H9 (cell line): ENCODE measurements at regions not wholly inside any gene's neighbourhood (a gene's known extent, or its start where the extent isn't known, plus 50 kb on each side); places are given as distances from the start of the nearest gene placed in this dataset.

Experiments used
- DNase-seq: peaks from one replicate; pipeline ENCODE4 v3.0.0-alpha.2; 2017
- H2AFZ ChIP-seq: one replicate; pipeline ENCODE4 v1.6.1; 2013; ENCODE audit warnings: mild to moderate bottlenecking, low read length, control low read depth, moderate library complexity
- H2AK5ac ChIP-seq: 2 replicates; pipeline ENCODE4 v1.6.1; 2013; ENCODE audit warnings: low read length, control low read depth, mixed read lengths; ENCODE audit not compliant: insufficient read length
- H2BK120ac ChIP-seq: one replicate; pipeline ENCODE4 v1.6.1; 2013; ENCODE audit warnings: low read depth, mild to moderate bottlenecking, low read length, control low read depth, inconsistent platforms; ENCODE audit not compliant: poor library complexity, severe bottlenecking
- H2BK12ac ChIP-seq: 2 replicates; pipeline ENCODE4 v1.6.1; 2013; ENCODE audit warnings: low read length, control low read depth, mixed read lengths, low read depth; ENCODE audit not compliant: insufficient read length
- H2BK15ac ChIP-seq: 2 replicates; pipeline ENCODE4 v1.6.1; 2013; ENCODE audit warnings: low read depth, low read length, control low read depth
- H2BK20ac ChIP-seq: one replicate; pipeline ENCODE4 v1.6.1; 2013; ENCODE audit warnings: low read depth, mild to moderate bottlenecking, low read length, control low read depth, inconsistent platforms; ENCODE audit not compliant: poor library complexity, severe bottlenecking
- H2BK5ac ChIP-seq: 2 replicates; pipeline ENCODE4 v1.6.1; 2013; ENCODE audit warnings: low read length, control low read depth, mixed read lengths; ENCODE audit not compliant: insufficient read length
- H3K14ac ChIP-seq: 2 replicates; pipeline ENCODE4 v1.6.1; 2013; ENCODE audit warnings: low read length, control low read depth; ENCODE audit not compliant: insufficient read depth
- H3K18ac ChIP-seq: 2 replicates; pipeline ENCODE4 v1.6.1; 2013; ENCODE audit warnings: low read depth, mild to moderate bottlenecking, mixed read lengths, low read length, control low read depth; ENCODE audit not compliant: insufficient read length
- H3K23ac ChIP-seq: 2 replicates; pipeline ENCODE4 v1.6.1; 2013; ENCODE audit warnings: low read length, control low read depth, mixed read lengths, low read depth; ENCODE audit not compliant: insufficient read length
- H3K23me2 ChIP-seq: 2 replicates; pipeline ENCODE4 v1.6.1; 2013; ENCODE audit warnings: low read depth, mild to moderate bottlenecking, mixed read lengths, low read length, control low read depth; ENCODE audit not compliant: insufficient read length, poor library complexity, severe bottlenecking
- H3K27ac ChIP-seq: 2 replicates; pipeline ENCODE4 v1.5.1; 2013; ENCODE audit warnings: low read length, control low read depth, mixed read lengths, low read depth; ENCODE audit not compliant: insufficient read length
- H3K27me3 ChIP-seq: 2 replicates; pipeline ENCODE4 v1.6.1; 2013; ENCODE audit warnings: low read length, control low read depth, inconsistent platforms; ENCODE audit not compliant: insufficient read depth
- H3K4ac ChIP-seq: 2 replicates; pipeline ENCODE4 v1.6.1; 2013; ENCODE audit warnings: low read depth, mild to moderate bottlenecking, control low read depth, inconsistent platforms, low read length, moderate library complexity
- H3K4me1 ChIP-seq: 2 replicates; pipeline ENCODE4 v1.6.1; 2013; ENCODE audit warnings: low read length, control low read depth, inconsistent platforms; ENCODE audit not compliant: insufficient read depth
- H3K4me2 ChIP-seq: 2 replicates; pipeline ENCODE4 v1.6.1; 2013; ENCODE audit warnings: low read length, control low read depth, mixed read lengths; ENCODE audit not compliant: insufficient read length, insufficient read depth
- H3K56ac ChIP-seq: 2 replicates; pipeline ENCODE4 v1.6.1; 2013; ENCODE audit warnings: low read depth, mild to moderate bottlenecking, mixed read lengths, low read length, control low read depth; ENCODE audit not compliant: insufficient read length
- H3K79me1 ChIP-seq: 2 replicates; pipeline ENCODE4 v1.6.1; 2013; ENCODE audit warnings: low read depth, mild to moderate bottlenecking, moderate library complexity, low read length, control low read depth, inconsistent platforms; ENCODE audit not compliant: insufficient read depth, poor library complexity, severe bottlenecking
- H3K79me2 ChIP-seq: 2 replicates; pipeline ENCODE4 v1.6.1; 2013; ENCODE audit warnings: low read length, control low read depth, inconsistent platforms; ENCODE audit not compliant: insufficient read depth
- H3K9ac ChIP-seq: 2 replicates; pipeline ENCODE4 v1.6.1; 2013; ENCODE audit warnings: low read length, control low read depth, mixed read lengths; ENCODE audit not compliant: insufficient read length; ENCODE audit errors: extremely low read depth
- H3K9me3 ChIP-seq: one replicate; pipeline ENCODE4 v1.6.1; 2013; ENCODE audit warnings: low read depth, low read length, inconsistent platforms; ENCODE audit not compliant: control insufficient read depth
- H3T11ph ChIP-seq: one replicate; pipeline ENCODE4 v1.6.1; 2013; ENCODE audit warnings: mild to moderate bottlenecking, low read length, control low read depth, inconsistent platforms
- H4K20me1 ChIP-seq: one replicate; pipeline ENCODE4 v1.6.1; 2013; ENCODE audit not compliant: control insufficient read depth, insufficient read length, insufficient read depth
- H4K5ac ChIP-seq: 2 replicates; pipeline ENCODE4 v1.6.1; 2013; ENCODE audit warnings: low read depth, mild to moderate bottlenecking, mixed read lengths, low read length, control low read depth; ENCODE audit not compliant: insufficient read length
- H4K8ac ChIP-seq: replicated peaks from 2 replicates; pipeline ENCODE4 v1.6.1; 2013; ENCODE audit warnings: low read length, control low read depth, mixed read lengths, low read depth; ENCODE audit not compliant: insufficient read length
- H4K91ac ChIP-seq: 2 replicates; pipeline ENCODE4 v1.6.1; 2013; ENCODE audit warnings: low read depth, mild to moderate bottlenecking, moderate library complexity, mixed read lengths, low read length, control low read depth; ENCODE audit not compliant: insufficient read length
- H3K27ac Mint-ChIP-seq, 3 experiments: 2 replicates in 2 of 3; 3 replicates in 1 of 3; pipeline ENCODE4 v1.8.0; 2020 to 2021; ENCODE audit warnings: mixed read lengths in 3 of 3, mild to moderate bottlenecking in 1 of 3, moderate library complexity in 1 of 3
- H3K27me3 Mint-ChIP-seq: 2 replicates; pipeline ENCODE4 v1.8.0; 2021; ENCODE audit warnings: low read depth, mild to moderate bottlenecking, moderate library complexity, mixed read lengths
- H3K36me3 Mint-ChIP-seq, 3 experiments: 2 replicates in 2 of 3; 3 replicates in 1 of 3; pipeline ENCODE4 v1.8.0; 2020 to 2021; ENCODE audit warnings: low read depth in 3 of 3, mixed read lengths in 3 of 3; ENCODE audit not compliant: insufficient read depth in 1 of 3
- H3K4me1 Mint-ChIP-seq, 2 experiments: 2 replicates each; pipeline ENCODE4 v1.8.0; 2020; ENCODE audit warnings: mixed read lengths in 2 of 2
- H3K4me3 Mint-ChIP-seq, 2 experiments: 2 replicates in 1 of 2; 3 replicates in 1 of 2; pipeline ENCODE4 v1.8.0; 2020 to 2021; ENCODE audit warnings: mild to moderate bottlenecking in 2 of 2, mixed read lengths in 2 of 2, moderate library complexity in 1 of 2
- H3K9me3 Mint-ChIP-seq, 2 experiments: 2 replicates in 1 of 2; 3 replicates in 1 of 2; pipeline ENCODE4 v1.8.0; 2020; ENCODE audit warnings: mild to moderate bottlenecking in 2 of 2, mixed read lengths in 2 of 2, moderate library complexity in 1 of 2
- CTCF ChIP-seq: fragments of 200-600 bp; sonication (generic); conservative IDR thresholded peaks from 3 replicates; pipeline ENCODE4 v1.8.0; 2021; ENCODE audit warnings: antibody characterized with exemption, mild to moderate bottlenecking
- WGBS: extraction: QIAGEN DNeasy Blood & Tissue Kit; methylation state at CpG from one replicate; pipeline ENCODE4 v1.1.7; 2013; ENCODE audit warnings: missing lambda C conversion rate, low lambda C conversion rate, mixed read lengths; ENCODE audit not compliant: insufficient read length; ENCODE audit errors: extremely low coverage; 5-methylcytosine and 5-hydroxymethylcytosine counted together

GRCh38 chr7:131074585-131074984 is 253.1 kb upstream of the MKLN1 start:
- DNase-seq: no peak
- Histone ChIP-seq H3K9me3 (no peaks in the 10 kb centered on the region), H3K79me2 (no peaks in the 10 kb centered on the region), H4K8ac (no peak overlapping the region), H2AFZ (no peak overlapping the region), H3K18ac (no peak overlapping the region), H4K20me1 (no peaks in the 10 kb centered on the region), H2BK12ac (no peak overlapping the region), H3K9ac (no peak overlapping the region), H3K27me3 (no peaks in the 10 kb centered on the region), H3K79me1 (no peaks in the 10 kb centered on the region), H2BK120ac (no peak overlapping the region), H3K23ac (no peak overlapping the region), H3K27ac (no peak overlapping the region), H3K56ac (no peak overlapping the region), H2AK5ac (no peak overlapping the region), H3K4me1 (peaks cover 2% of the 10 kb centered on the region; the same call in 1 of the 2 replicates), H3K4me2 (no peak overlapping the region), H3K4ac (no peak overlapping the region), H4K5ac (no peak overlapping the region), H2BK15ac (no peak overlapping the region), H3K23me2 (no peaks in the 10 kb centered on the region), H2BK20ac (no peak overlapping the region), H3K14ac (no peak overlapping the region), H3T11ph (no peak overlapping the region), H2BK5ac (no peak overlapping the region), H4K91ac (no peak overlapping the region)
- WGBS: no CpG with 5 or more reads among the region's 4 CpGs
- Mint-ChIP-seq H3K9me3 (no peaks in the 10 kb centered on the region; a peak in 1 of 5 replicates), H3K4me1 (peaks cover 16 to 17% of the 10 kb centered on the region in 2 experiments), H3K36me3 (peaks cover 2 to 13% (median 3%) of the 10 kb centered on the region in 3 experiments; a peak in 5 of 7 replicates), H3K27me3 (no peaks in the 10 kb centered on the region; the same call in 1 of the 2 replicates), H3K4me3 (no peak overlapping the region), H3K27ac (no peak overlapping the region)
- TF ChIP-seq CTCF: no peak
